Tibial nerve (tissue), 4 donors: ENCODE measurements at regions not wholly inside any gene's neighbourhood (a gene's known extent, or its start where the extent isn't known, plus 50 kb on each side); places are given as distances from the start of the nearest gene placed in this dataset.

Experiments
- DNase-seq, 2 donors: peaks; one replicate each; pipeline ENCODE4 v3.0.0-alpha.2; 2019; ENCODE audit warnings: low spot score in 2 of 2
- H3K27ac ChIP-seq, 4 donors: fragments of 200-600 bp; sonication (generic) in 3 of 4; one replicate each; pipeline ENCODE4 v1.5.1; 2017 to 2019; ENCODE audit warnings: mild to moderate bottlenecking in 1 of 4
- H3K27me3 ChIP-seq, 2 donors: fragments of 200-600 bp; sonication (generic) in 1 of 2; one replicate each; pipeline versions ENCODE4 v1.5.1 to v1.6.0; 2017 to 2019
- H3K36me3 ChIP-seq, 3 donors: fragments of 200-600 bp; sonication (generic); one replicate each; pipeline ENCODE4 v1.5.1; 2018 to 2019
- H3K4me1 ChIP-seq, 4 donors: fragments of 200-600 bp; sonication (generic) in 3 of 4; one replicate each; pipeline ENCODE4 v1.5.1; 2017 to 2019
- H3K4me3 ChIP-seq, 4 donors: fragments of 200-600 bp; sonication (generic) in 3 of 4; one replicate each; pipeline ENCODE4 v1.5.1; 2017 to 2019; ENCODE audit warnings: mild to moderate bottlenecking in 1 of 4, moderate library complexity in 1 of 4
- H3K9me3 ChIP-seq, 4 donors: fragments of 200-600 bp; sonication (generic) in 3 of 4; one replicate each; pipeline ENCODE4 v1.5.1; 2017 to 2019
- EP300 ChIP-seq, 2 donors: sonication (generic); formaldehyde crosslinking; IDR thresholded peaks; one replicate each; pipeline ENCODE4 v1.6.1; 2017; ENCODE audit warnings: antibody characterized with exemption in 2 of 2, mild to moderate bottlenecking in 1 of 2
- POLR2A ChIP-seq, 2 donors: fragments of 450-650 bp; IDR thresholded peaks; one replicate each; pipeline ENCODE4 v1.6.1; 2017; ENCODE audit warnings: antibody characterized with exemption in 2 of 2, mild to moderate bottlenecking in 2 of 2, moderate library complexity in 2 of 2
- WGBS, 2 donors: methylation state at CpG; one replicate each; pipeline ENCODE4 v1.1.5; 2018; 5-methylcytosine and 5-hydroxymethylcytosine counted together
- TF ChIP-seq, protein P1 (sequence below), 5 experiments: fragments of 200-600 bp in 3 of 5; fragments of 450-650 bp in 2 of 5; sonication (generic) in 3 of 5; IDR thresholded peaks; one replicate each; pipeline ENCODE4 v1.5.1; 2016 to 2019; ENCODE audit warnings: antibody characterized with exemption in 5 of 5, mild to moderate bottlenecking in 3 of 5, moderate library complexity in 2 of 5

DNA sequence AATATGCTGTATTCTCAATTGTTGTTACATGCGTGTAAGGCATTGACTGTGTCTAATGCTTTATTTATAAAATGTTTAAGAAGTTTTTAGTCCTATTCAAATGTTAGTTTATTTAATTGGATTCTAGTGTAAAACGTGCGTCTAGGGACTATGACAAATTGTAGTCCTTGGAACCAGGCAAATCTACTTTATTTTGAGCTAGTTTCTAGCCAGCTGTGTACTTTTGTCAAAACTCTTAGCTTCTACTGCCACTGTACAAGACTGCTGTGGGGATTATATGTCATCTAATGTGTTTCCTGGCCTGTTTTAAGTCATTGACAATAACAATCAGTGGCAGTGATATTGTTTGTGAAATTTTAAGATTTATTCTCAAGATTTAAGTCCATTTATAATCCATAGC lies 220.5 kb upstream of the SEMA3D start:
- Histone ChIP-seq H3K4me1 (no peaks in the 10 kb centered on the region), H3K27ac (no peak overlapping the region), H3K4me3 (no peak overlapping the region), H3K27me3 (no peaks in the 10 kb centered on the region), H3K9me3 (no peaks in the 10 kb centered on the region), H3K36me3 (no peaks in the 10 kb centered on the region)
- no peak for DNase-seq
- WGBS, 2 donors: 81 to 88% methylated on average over 3 of the region's 3 CpGs
- TF ChIP-seq EP300 (IDR thresholded peaks at IDR 0.05) (no peak), POLR2A (IDR thresholded peaks at IDR 0.05) (no peak)
- TF ChIP-seq, protein P1, sequence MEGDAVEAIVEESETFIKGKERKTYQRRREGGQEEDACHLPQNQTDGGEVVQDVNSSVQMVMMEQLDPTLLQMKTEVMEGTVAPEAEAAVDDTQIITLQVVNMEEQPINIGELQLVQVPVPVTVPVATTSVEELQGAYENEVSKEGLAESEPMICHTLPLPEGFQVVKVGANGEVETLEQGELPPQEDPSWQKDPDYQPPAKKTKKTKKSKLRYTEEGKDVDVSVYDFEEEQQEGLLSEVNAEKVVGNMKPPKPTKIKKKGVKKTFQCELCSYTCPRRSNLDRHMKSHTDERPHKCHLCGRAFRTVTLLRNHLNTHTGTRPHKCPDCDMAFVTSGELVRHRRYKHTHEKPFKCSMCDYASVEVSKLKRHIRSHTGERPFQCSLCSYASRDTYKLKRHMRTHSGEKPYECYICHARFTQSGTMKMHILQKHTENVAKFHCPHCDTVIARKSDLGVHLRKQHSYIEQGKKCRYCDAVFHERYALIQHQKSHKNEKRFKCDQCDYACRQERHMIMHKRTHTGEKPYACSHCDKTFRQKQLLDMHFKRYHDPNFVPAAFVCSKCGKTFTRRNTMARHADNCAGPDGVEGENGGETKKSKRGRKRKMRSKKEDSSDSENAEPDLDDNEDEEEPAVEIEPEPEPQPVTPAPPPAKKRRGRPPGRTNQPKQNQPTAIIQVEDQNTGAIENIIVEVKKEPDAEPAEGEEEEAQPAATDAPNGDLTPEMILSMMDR (IDR thresholded peaks at IDR 0.05): no peak

DNA sequence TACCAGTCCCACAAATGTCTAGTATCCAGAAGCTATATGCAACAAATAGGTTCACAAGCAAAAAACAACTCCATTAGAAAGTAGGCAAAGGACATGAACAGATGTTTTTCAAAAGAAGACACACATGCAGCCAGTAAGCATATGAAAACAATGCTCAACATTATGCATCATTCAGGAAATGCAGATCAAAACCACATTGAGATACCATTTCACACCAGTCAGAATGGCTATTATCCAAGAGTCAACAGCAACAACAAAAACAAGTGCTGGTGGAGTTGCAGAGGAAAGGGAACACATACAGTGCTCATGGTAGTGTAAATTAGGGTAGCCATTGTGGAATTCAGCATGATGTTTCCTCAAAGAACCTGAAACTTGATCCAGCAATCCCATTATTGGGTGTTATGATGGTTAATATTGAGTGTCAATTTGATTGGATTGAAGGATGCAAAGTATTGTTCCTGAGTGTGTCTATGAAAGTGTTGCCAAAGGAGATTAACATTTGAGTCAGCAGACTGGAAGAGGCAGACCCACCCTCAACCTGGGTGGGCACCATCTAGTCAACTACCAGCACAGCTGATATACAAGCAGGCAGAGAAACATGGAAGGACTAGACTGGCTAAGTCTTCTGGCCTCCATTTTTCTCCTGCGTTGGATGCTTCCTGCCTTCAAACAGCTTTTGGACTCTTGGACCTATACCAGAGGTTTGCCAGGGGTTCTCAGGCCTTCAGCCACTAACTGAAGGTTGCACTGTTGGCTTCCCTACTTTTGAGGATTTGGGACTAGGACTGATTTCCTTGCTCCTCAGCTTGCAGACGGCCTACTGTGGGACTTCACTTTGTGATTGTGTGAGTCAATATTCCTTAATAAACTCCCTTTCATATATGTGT lies 218.4 kb upstream of the SEMA3D start:
- 91 to 93% methylated on average over 2 of the region's 2 CpGs for WGBS, 2 donors
- Histone ChIP-seq H3K4me3 (no peak overlapping the region), H3K36me3 (no peaks in the 10 kb centered on the region), H3K9me3 (no peaks in the 10 kb centered on the region), H3K27me3 (no peaks in the 10 kb centered on the region), H3K27ac (no peak overlapping the region), H3K4me1 (no peaks in the 10 kb centered on the region)
- DNase-seq: no peak
- no peak for TF ChIP-seq POLR2A (IDR thresholded peaks at IDR 0.05)
- no peak for TF ChIP-seq EP300 (IDR thresholded peaks at IDR 0.05)
- TF ChIP-seq, protein P1 (IDR thresholded peaks at IDR 0.05): no peak

DNA sequence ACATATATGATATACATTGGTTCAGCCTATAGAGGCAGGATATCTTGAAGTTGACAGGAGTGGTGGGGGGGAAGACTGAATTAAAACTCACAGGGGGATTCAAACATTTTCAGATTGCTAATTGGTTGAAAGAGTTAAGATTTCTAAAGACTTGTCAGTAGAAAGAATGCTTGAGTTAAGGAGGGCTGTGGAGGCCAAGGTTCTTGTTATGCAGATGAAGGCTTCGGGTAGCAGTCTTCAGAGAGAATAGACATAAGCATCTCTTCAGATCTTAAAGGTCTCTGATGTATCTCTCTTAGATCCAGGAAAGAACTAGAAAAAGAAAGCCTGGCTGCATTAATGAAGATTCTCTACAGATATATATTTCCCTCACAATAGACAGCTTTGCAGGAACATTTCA lies 209.8 kb upstream of the SEMA3D start:
- H3K9me3 ChIP-seq: no peaks in the 10 kb centered on the region
- no peak overlapping the region for H3K4me3 ChIP-seq
- DNase-seq: no peak
- 64 to 74% methylated on average over 1 of the region's 1 CpG for WGBS, 2 donors
- H3K36me3 ChIP-seq: no peaks in the 10 kb centered on the region
- TF ChIP-seq POLR2A (IDR thresholded peaks at IDR 0.05): no peak
- TF ChIP-seq, protein P1 (IDR thresholded peaks at IDR 0.05): no peak
- TF ChIP-seq EP300 (IDR thresholded peaks at IDR 0.05): no peak
- no peaks in the 10 kb centered on the region for H3K27me3 ChIP-seq
- H3K27ac ChIP-seq: no peak overlapping the region
- no peaks in the 10 kb centered on the region for H3K4me1 ChIP-seq

DNA sequence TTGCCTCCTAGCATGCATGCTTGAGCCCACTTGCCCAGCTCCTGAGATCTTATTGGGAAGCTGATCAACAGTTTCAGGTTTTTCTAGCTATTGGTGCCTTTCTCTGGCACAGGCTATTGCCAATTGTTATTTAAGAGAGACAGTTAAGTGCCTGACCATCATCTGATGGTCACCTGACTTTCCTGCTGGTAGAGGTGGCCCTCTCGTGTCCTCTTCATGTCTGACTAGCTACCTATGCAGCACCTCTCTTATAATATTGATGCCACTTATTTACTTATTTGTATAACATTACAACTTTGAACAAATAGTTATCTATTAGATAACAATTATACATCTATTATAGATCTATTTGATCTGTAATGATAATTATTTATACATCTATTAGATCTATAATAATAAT lies 205.9 kb upstream of the SEMA3D start:
- H3K9me3 ChIP-seq: no peaks in the 10 kb centered on the region
- no peak overlapping the region for H3K27ac ChIP-seq
- H3K36me3 ChIP-seq: no peaks in the 10 kb centered on the region
- DNase-seq: no peak
- no peak overlapping the region for H3K4me3 ChIP-seq
- no peaks in the 10 kb centered on the region for H3K4me1 ChIP-seq
- WGBS, 2 donors: 77 to 100% methylated on average over 1 of the region's 1 CpG
- no peak for TF ChIP-seq POLR2A (IDR thresholded peaks at IDR 0.05)
- TF ChIP-seq, protein P1 (IDR thresholded peaks at IDR 0.05): no peak
- no peak for TF ChIP-seq EP300 (IDR thresholded peaks at IDR 0.05)
- H3K27me3 ChIP-seq: no peaks in the 10 kb centered on the region

DNA sequence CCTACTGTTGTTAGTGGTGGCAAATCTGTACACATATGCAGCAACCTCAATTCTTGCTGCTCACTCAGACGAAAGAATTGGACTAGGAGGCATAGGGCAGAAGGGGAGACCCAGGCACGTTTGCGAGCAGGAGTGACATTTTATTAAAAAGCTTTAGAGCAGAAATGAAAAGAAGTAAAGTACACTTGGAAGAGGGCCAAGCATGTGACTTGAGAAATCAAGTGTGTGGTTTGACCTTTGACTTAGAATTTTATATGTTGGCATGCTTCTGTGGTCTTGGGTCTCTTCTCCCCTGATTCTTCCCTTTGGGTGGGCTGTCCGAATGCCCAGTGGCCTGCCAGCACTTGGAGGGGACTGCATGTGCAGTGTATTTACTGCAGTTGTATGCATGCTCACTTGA lies 205.5 kb upstream of the SEMA3D start:
- no peaks in the 10 kb centered on the region for H3K9me3 ChIP-seq
- WGBS, 2 donors: 31 to 37% methylated on average over 4 of the region's 4 CpGs
- H3K4me3 ChIP-seq: no peak overlapping the region
- no peaks in the 10 kb centered on the region for H3K27me3 ChIP-seq
- no peak for DNase-seq
- no peaks in the 10 kb centered on the region for H3K36me3 ChIP-seq
- TF ChIP-seq POLR2A (IDR thresholded peaks at IDR 0.05) (no peak), EP300 (IDR thresholded peaks at IDR 0.05) (no peak)
- TF ChIP-seq, protein P1 (IDR thresholded peaks at IDR 0.05): no peak
- no peaks in the 10 kb centered on the region for H3K4me1 ChIP-seq
- H3K27ac ChIP-seq: no peak overlapping the region
